GM23338 (cell line): ENCODE measurements at regions not wholly inside any gene's neighbourhood (a gene's known extent, or its start where the extent isn't known, plus 50 kb on each side); places are given as distances from the start of the nearest gene placed in this dataset.

ENCODE experiments used
- ATAC-seq: fragments of 200-7000 bp; cut with Tn5 transposase; 3 replicates; pipeline ENCODE4 v1.9.1; 2020
- DNase-seq: peaks from one replicate; pipeline ENCODE4 v3.0.0-alpha.2; 2015; ENCODE audit warnings: low spot score
- H2AFZ ChIP-seq: fragments of 200-600 bp; sonication (generic); 2 replicates; pipeline ENCODE4 v1.8.0; 2016; ENCODE audit warnings: antibody characterized with exemption, mild to moderate bottlenecking, moderate library complexity
- H3F3A ChIP-seq: fragments of 200-600 bp; sonication (generic); replicated peaks from 2 replicates; pipeline ENCODE4 v1.8.0; 2017; ENCODE audit warnings: antibody characterized with exemption, mixed run types, low read depth
- H3K27ac ChIP-seq: fragments of 200-600 bp; sonication (generic); 2 replicates; pipeline ENCODE4 v1.6.1; 2016; ENCODE audit warnings: low read depth
- H3K27me3 ChIP-seq: fragments of 200-600 bp; sonication (generic); 2 replicates; pipeline ENCODE4 v1.8.0; 2016; ENCODE audit warnings: mild to moderate bottlenecking, mixed run types, moderate library complexity; ENCODE audit not compliant: insufficient read depth
- H3K36me3 ChIP-seq: fragments of 200-600 bp; sonication (generic); 2 replicates; pipeline ENCODE4 v1.8.0; 2016; ENCODE audit warnings: mild to moderate bottlenecking; ENCODE audit not compliant: insufficient read depth
- H3K4me1 ChIP-seq: fragments of 200-600 bp; sonication (generic); 2 replicates; pipeline ENCODE4 v1.8.0; 2016; ENCODE audit warnings: mild to moderate bottlenecking, moderate library complexity; ENCODE audit not compliant: insufficient read depth
- H3K4me2 ChIP-seq: fragments of 200-600 bp; sonication (generic); 2 replicates; pipeline ENCODE4 v1.7.1; 2017; ENCODE audit warnings: mixed run types
- H3K4me3 ChIP-seq: fragments of 200-600 bp; sonication (generic); 2 replicates; pipeline ENCODE4 v1.6.1; 2016; ENCODE audit warnings: mixed run types
- H3K79me2 ChIP-seq: fragments of 200-600 bp; sonication (generic); replicated peaks from 2 replicates; pipeline ENCODE4 v1.8.0; 2017; ENCODE audit warnings: mild to moderate bottlenecking; ENCODE audit not compliant: insufficient read depth
- H3K9me2 ChIP-seq: fragments of 200-600 bp; sonication (generic); 2 replicates; pipeline ENCODE4 v1.8.0; 2017; ENCODE audit not compliant: insufficient read depth
- H4K20me1 ChIP-seq: fragments of 200-600 bp; sonication (generic); replicated peaks from 2 replicates; pipeline ENCODE4 v1.8.0; 2017; ENCODE audit warnings: mild to moderate bottlenecking; ENCODE audit not compliant: insufficient read depth
- H3K27ac Mint-ChIP-seq: 2 replicates; pipeline ENCODE4 v1.8.0; 2020; ENCODE audit warnings: inconsistent platforms, mild to moderate bottlenecking, moderate library complexity, mixed read lengths
- H3K27me3 Mint-ChIP-seq: 3 replicates; pipeline ENCODE4 v1.8.0; 2022; ENCODE audit warnings: low read depth, mild to moderate bottlenecking, moderate library complexity, mixed read lengths, inconsistent platforms; ENCODE audit not compliant: insufficient read depth, poor library complexity
- H3K36me3 Mint-ChIP-seq: 3 replicates; pipeline ENCODE4 v1.8.0; 2021; ENCODE audit warnings: low read depth, mild to moderate bottlenecking, inconsistent platforms, moderate library complexity, mixed read lengths
- H3K4me1 Mint-ChIP-seq: 3 replicates; pipeline ENCODE4 v1.8.0; 2020; ENCODE audit warnings: mild to moderate bottlenecking, inconsistent platforms, mixed read lengths
- H3K4me3 Mint-ChIP-seq: 3 replicates; pipeline ENCODE4 v1.8.0; 2021; ENCODE audit warnings: moderate library complexity, mild to moderate bottlenecking, inconsistent platforms, mixed read lengths
- H3K9me3 Mint-ChIP-seq: 3 replicates; pipeline ENCODE4 v1.8.0; 2020; ENCODE audit warnings: moderate library complexity, mild to moderate bottlenecking, inconsistent platforms, mixed read lengths
- CREB1 ChIP-seq: fragments of 250-450 bp; sonication (Bioruptor Pico); IDR thresholded peaks from 2 replicates; pipeline ENCODE4 v1.5.0; 2020; ENCODE audit warnings: low read depth, mild to moderate bottlenecking, moderate library complexity
- EZH2 ChIP-seq: fragments of 200-600 bp; sonication (generic); IDR thresholded peaks from one replicate; pipeline ENCODE4 v1.8.0; 2017; ENCODE audit warnings: antibody characterized with exemption, mild to moderate bottlenecking, low read depth; ENCODE audit not compliant: unreplicated experiment
- EZH2phosphoT487 ChIP-seq: fragments of 200-600 bp; sonication (generic); IDR thresholded peaks from one replicate; pipeline ENCODE4 v1.8.1; 2018; ENCODE audit warnings: antibody characterized with exemption; ENCODE audit not compliant: unreplicated experiment
- JUNB ChIP-seq: IDR thresholded peaks from one replicate; pipeline ENCODE4 v1.6.1; 2016; ENCODE audit warnings: antibody characterized with exemption; ENCODE audit not compliant: unreplicated experiment
- POLR2AphosphoS5 ChIP-seq: IDR thresholded peaks from 2 replicates; pipeline ENCODE4 v1.6.1; 2016; ENCODE audit warnings: antibody characterized with exemption, low read depth
- STAT1 ChIP-seq: IDR thresholded peaks from one replicate; pipeline ENCODE4 v1.6.1; 2016; ENCODE audit warnings: antibody characterized with exemption; ENCODE audit not compliant: unreplicated experiment
- ZNF114 ChIP-seq: fragments of 250-450 bp; sonication (Bioruptor Pico); IDR thresholded peaks from 2 replicates; pipeline ENCODE4 v1.5.0; 2020; ENCODE audit warnings: mild to moderate bottlenecking, moderate library complexity
- TF ChIP-seq, protein P1 (sequence below): fragments of 250-450 bp; sonication (Bioruptor Pico); IDR thresholded peaks from 2 replicates; pipeline ENCODE4 v1.5.0; 2020; ENCODE audit warnings: mild to moderate bottlenecking, moderate library complexity
- TF ChIP-seq, protein P2 (sequence below): IDR thresholded peaks from 2 replicates; pipeline ENCODE4 v1.6.1; 2016; ENCODE audit warnings: antibody characterized with exemption

DNA sequence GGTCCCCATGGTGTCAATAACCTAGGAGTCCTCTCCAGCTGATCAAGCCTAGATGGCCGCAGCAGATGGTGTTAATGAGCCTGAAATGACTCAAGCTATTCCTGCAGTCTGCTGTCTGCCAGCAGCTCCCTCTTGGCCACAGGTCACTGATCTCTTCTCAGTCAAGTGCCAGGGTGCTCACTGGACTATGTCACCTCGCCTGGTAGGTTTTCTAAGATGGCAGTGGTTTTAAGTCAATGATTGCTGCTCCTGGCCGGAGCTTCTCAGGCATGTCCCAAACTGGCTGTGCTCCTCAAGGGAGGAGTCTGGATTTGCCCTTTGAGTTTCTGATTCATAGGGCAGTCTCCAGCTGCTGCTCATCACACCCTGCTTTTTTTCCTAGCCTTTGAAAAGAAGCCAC, 58.6 kb upstream of the SHISA6 start:
- Histone ChIP-seq H4K20me1 (no peaks in the 10 kb centered on the region), H3K27me3 (no peaks in the 10 kb centered on the region), H2AFZ (no peak overlapping the region), H3K4me1 (no peaks in the 10 kb centered on the region), H3K79me2 (no peaks in the 10 kb centered on the region), H3K4me2 (no peak overlapping the region), H3K27ac (no peak overlapping the region), H3F3A (no peaks in the 10 kb centered on the region), H3K36me3 (peaks cover 19% of the 10 kb centered on the region), H3K9me2 (no peaks in the 10 kb centered on the region), H3K4me3 (no peak overlapping the region)
- ATAC-seq (no peak), DNase-seq (no peak)
- no peak overlapping the region for H3K4me3 Mint-ChIP-seq
- no peaks in the 10 kb centered on the region for H3K4me1 Mint-ChIP-seq
- no peak overlapping the region for H3K27ac Mint-ChIP-seq
- no peak for TF ChIP-seq EZH2phosphoT487
- no peak for TF ChIP-seq POLR2AphosphoS5
- no peak for TF ChIP-seq EZH2
- no peak for TF ChIP-seq CREB1 (CRISPR knock-in tag)
- no peak for TF ChIP-seq JUNB
- TF ChIP-seq STAT1 = no peak
- no peak for TF ChIP-seq ZNF114 (CRISPR knock-in tag)
- TF ChIP-seq, protein P1, sequence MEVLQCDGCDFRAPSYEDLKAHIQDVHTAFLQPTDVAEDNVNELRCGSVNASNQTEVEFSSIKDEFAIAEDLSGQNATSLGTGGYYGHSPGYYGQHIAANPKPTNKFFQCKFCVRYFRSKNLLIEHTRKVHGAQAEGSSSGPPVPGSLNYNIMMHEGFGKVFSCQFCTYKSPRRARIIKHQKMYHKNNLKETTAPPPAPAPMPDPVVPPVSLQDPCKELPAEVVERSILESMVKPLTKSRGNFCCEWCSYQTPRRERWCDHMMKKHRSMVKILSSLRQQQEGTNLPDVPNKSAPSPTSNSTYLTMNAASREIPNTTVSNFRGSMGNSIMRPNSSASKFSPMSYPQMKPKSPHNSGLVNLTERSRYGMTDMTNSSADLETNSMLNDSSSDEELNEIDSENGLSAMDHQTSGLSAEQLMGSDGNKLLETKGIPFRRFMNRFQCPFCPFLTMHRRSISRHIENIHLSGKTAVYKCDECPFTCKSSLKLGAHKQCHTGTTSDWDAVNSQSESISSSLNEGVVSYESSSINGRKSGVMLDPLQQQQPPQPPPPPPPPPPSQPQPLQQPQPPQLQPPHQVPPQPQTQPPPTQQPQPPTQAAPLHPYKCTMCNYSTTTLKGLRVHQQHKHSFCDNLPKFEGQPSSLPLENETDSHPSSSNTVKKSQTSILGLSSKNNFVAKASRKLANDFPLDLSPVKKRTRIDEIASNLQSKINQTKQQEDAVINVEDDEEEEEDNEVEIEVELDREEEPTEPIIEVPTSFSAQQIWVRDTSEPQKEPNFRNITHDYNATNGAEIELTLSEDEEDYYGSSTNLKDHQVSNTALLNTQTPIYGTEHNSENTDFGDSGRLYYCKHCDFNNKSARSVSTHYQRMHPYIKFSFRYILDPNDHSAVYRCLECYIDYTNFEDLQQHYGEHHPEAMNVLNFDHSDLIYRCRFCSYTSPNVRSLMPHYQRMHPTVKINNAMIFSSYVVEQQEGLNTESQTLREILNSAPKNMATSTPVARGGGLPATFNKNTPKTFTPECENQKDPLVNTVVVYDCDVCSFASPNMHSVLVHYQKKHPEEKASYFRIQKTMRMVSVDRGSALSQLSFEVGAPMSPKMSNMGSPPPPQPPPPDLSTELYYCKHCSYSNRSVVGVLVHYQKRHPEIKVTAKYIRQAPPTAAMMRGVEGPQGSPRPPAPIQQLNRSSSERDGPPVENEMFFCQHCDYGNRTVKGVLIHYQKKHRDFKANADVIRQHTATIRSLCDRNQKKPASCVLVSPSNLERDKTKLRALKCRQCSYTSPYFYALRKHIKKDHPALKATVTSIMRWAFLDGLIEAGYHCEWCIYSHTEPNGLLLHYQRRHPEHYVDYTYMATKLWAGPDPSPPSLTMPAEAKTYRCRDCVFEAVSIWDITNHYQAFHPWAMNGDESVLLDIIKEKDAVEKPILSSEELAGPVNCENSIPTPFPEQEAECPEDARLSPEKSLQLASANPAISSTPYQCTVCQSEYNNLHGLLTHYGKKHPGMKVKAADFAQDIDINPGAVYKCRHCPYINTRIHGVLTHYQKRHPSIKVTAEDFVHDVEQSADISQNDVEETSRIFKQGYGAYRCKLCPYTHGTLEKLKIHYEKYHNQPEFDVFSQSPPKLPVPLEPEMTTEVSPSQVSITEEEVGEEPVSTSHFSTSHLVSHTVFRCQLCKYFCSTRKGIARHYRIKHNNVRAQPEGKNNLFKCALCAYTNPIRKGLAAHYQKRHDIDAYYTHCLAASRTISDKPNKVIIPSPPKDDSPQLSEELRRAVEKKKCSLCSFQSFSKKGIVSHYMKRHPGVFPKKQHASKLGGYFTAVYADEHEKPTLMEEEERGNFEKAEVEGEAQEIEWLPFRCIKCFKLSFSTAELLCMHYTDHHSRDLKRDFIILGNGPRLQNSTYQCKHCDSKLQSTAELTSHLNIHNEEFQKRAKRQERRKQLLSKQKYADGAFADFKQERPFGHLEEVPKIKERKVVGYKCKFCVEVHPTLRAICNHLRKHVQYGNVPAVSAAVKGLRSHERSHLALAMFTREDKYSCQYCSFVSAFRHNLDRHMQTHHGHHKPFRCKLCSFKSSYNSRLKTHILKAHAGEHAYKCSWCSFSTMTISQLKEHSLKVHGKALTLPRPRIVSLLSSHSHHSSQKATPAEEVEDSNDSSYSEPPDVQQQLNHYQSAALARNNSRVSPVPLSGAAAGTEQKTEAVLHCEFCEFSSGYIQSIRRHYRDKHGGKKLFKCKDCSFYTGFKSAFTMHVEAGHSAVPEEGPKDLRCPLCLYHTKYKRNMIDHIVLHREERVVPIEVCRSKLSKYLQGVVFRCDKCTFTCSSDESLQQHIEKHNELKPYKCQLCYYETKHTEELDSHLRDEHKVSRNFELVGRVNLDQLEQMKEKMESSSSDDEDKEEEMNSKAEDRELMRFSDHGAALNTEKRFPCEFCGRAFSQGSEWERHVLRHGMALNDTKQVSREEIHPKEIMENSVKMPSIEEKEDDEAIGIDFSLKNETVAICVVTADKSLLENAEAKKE = no peak
- TF ChIP-seq, protein P2, sequence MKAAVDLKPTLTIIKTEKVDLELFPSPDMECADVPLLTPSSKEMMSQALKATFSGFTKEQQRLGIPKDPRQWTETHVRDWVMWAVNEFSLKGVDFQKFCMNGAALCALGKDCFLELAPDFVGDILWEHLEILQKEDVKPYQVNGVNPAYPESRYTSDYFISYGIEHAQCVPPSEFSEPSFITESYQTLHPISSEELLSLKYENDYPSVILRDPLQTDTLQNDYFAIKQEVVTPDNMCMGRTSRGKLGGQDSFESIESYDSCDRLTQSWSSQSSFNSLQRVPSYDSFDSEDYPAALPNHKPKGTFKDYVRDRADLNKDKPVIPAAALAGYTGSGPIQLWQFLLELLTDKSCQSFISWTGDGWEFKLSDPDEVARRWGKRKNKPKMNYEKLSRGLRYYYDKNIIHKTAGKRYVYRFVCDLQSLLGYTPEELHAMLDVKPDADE = no peak
- peaks cover 6% of the 10 kb centered on the region for H3K27me3 Mint-ChIP-seq
- peaks cover 95% of the 10 kb centered on the region for H3K9me3 Mint-ChIP-seq
- peaks cover 37% of the 10 kb centered on the region for H3K36me3 Mint-ChIP-seq
